Osteoblast (primary cell): ENCODE measurements at regions not wholly inside any gene's neighbourhood (a gene's known extent, or its start where the extent isn't known, plus 50 kb on each side); places are given as distances from the start of the nearest gene placed in this dataset.

ENCODE experiments used
- DNase-seq: peaks from one replicate; pipeline ENCODE4 v3.0.0; 2011; ENCODE audit warnings: low spot score, mixed read lengths; ENCODE audit not compliant: insufficient read length; ENCODE audit errors: missing footprints
- H2AFZ ChIP-seq: 2 replicates; pipeline ENCODE4 v1.6.0; 2011; ENCODE audit warnings: mild to moderate bottlenecking, low read length
- H3K27ac ChIP-seq: 2 replicates; pipeline ENCODE4 v1.5.1; 2011; ENCODE audit warnings: mild to moderate bottlenecking, low read depth, low read length, moderate library complexity
- H3K27me3 ChIP-seq: 2 replicates; pipeline ENCODE4 v1.6.0; 2012; ENCODE audit warnings: mild to moderate bottlenecking, control low read depth, inconsistent platforms, low read length, moderate library complexity; ENCODE audit not compliant: insufficient read depth
- H3K36me3 ChIP-seq: 2 replicates; pipeline ENCODE4 v1.5.1; 2011; ENCODE audit warnings: mild to moderate bottlenecking, low read length, control low read depth, moderate library complexity; ENCODE audit not compliant: insufficient read depth
- H3K4me1 ChIP-seq: 2 replicates; pipeline ENCODE4 v1.5.1; 2011; ENCODE audit warnings: mild to moderate bottlenecking, low read length, control low read depth, moderate library complexity; ENCODE audit not compliant: insufficient read depth
- H3K4me2 ChIP-seq: 2 replicates; pipeline ENCODE4 v1.6.0; 2011; ENCODE audit warnings: mild to moderate bottlenecking, low read length; ENCODE audit not compliant: insufficient read depth
- H3K4me3 ChIP-seq: fragments of 200-600 bp; sonication (generic); 3 replicates; pipeline ENCODE4 v1.5.1; 2012; ENCODE audit warnings: mild to moderate bottlenecking, low read length, inconsistent platforms; ENCODE audit not compliant: insufficient read depth
- H3K79me2 ChIP-seq: 2 replicates; pipeline ENCODE4 v1.6.0; 2012; ENCODE audit warnings: mild to moderate bottlenecking, low read length, control low read depth, inconsistent platforms; ENCODE audit not compliant: insufficient read depth
- H3K9me3 ChIP-seq: 2 replicates; pipeline ENCODE4 v1.5.1; 2011; ENCODE audit warnings: low read depth, low read length, control low read depth
- H4K20me1 ChIP-seq: 2 replicates; pipeline ENCODE4 v1.6.0; 2012; ENCODE audit warnings: mild to moderate bottlenecking, low read length, control low read depth; ENCODE audit not compliant: insufficient read depth
- CTCF ChIP-seq: IDR thresholded peaks from 2 replicates; pipeline ENCODE4 v1.5.1; 2011; ENCODE audit warnings: mild to moderate bottlenecking, low read depth, low read length, moderate library complexity; ENCODE audit errors: extremely low read depth

- no peak for DNase-seq
- Histone ChIP-seq H3K79me2 (no peaks in the 10 kb centered on the region), H3K27ac (no peak overlapping the region), H2AFZ (no peak overlapping the region), H3K4me3 (no peak overlapping the region), H3K36me3 (no peaks in the 10 kb centered on the region), H3K4me2 (no peak overlapping the region), H3K27me3 (no peaks in the 10 kb centered on the region), H4K20me1 (no peaks in the 10 kb centered on the region), H3K9me3 (no peaks in the 10 kb centered on the region), H3K4me1 (no peaks in the 10 kb centered on the region)
- no peak for TF ChIP-seq CTCF
Observed at GRCh38 chr14:58846682-58847465, 209.1 kb downstream of the DACT1 start.

DNA sequence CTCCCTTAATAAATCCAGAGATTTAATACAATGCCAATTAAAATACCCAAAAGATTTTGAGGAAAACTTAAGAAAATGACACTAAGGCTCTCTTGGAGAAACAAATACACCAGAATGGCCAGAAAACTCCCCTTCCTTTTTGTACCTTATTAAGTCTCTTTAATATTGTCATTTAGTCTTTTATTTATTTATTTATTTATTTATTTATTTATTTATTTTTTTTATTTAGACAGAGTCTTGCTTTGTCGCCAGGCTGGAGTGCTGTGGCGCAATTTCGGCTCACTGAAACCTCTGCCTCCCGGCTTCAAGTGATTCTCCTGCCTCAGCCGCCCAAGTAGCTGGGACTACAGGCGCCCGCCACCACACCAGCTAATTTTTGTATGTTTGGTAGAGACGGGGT, 210.6 kb downstream of the DACT1 start:
- H3K9me3 ChIP-seq: no peaks in the 10 kb centered on the region
- H3K4me2 ChIP-seq: no peak overlapping the region
- H3K27me3 ChIP-seq: no peaks in the 10 kb centered on the region
- no peak overlapping the region for H2AFZ ChIP-seq
- H4K20me1 ChIP-seq: no peaks in the 10 kb centered on the region
- no peak overlapping the region for H3K4me3 ChIP-seq
- H3K4me1 ChIP-seq: no peaks in the 10 kb centered on the region
- TF ChIP-seq CTCF: no peak
- H3K36me3 ChIP-seq: no peaks in the 10 kb centered on the region
- no peak for DNase-seq
- H3K27ac ChIP-seq: no peak overlapping the region
- no peaks in the 10 kb centered on the region for H3K79me2 ChIP-seq

GRCh38 chr14:58849601-58850000, 211.8 kb downstream of the DACT1 start:
- H3K79me2 ChIP-seq: no peaks in the 10 kb centered on the region
- no peak for TF ChIP-seq CTCF
- no peaks in the 10 kb centered on the region for H3K36me3 ChIP-seq
- H3K9me3 ChIP-seq: no peaks in the 10 kb centered on the region
- H3K27me3 ChIP-seq: no peaks in the 10 kb centered on the region
- H4K20me1 ChIP-seq: no peaks in the 10 kb centered on the region
- no peaks in the 10 kb centered on the region for H3K4me1 ChIP-seq
- no peak overlapping the region for H3K4me3 ChIP-seq
- no peak overlapping the region for H3K27ac ChIP-seq
- H3K4me2 ChIP-seq: no peak overlapping the region
- DNase-seq: no peak
- H2AFZ ChIP-seq: no peak overlapping the region

DNA sequence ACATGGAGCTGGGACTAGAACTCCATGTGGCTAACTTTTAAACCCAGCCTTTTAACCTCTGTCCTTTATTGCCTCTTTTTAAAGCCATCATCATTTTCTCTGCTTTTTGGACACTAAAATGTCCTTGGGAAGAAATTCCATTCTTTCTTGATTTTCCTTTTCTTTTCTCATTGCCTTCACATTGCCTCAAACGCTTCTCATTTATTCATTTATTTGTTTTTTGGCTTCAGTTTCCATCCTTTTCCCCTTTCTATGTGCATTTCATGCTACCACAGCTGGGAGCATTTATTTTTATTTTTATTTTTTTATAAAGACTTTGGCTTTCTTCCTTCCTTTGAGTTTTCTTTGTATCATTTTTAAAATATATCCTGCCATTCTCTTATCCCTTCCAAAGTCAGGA, 212.2 kb downstream of the DACT1 start:
- Histone ChIP-seq H3K79me2 (no peaks in the 10 kb centered on the region), H3K27ac (no peak overlapping the region), H3K36me3 (no peaks in the 10 kb centered on the region), H3K4me3 (no peak overlapping the region), H2AFZ (no peak overlapping the region), H3K9me3 (no peaks in the 10 kb centered on the region), H3K4me2 (no peak overlapping the region), H3K27me3 (no peaks in the 10 kb centered on the region), H3K4me1 (no peaks in the 10 kb centered on the region), H4K20me1 (no peaks in the 10 kb centered on the region)
- TF ChIP-seq CTCF: no peak
- no peak for DNase-seq
